ENCODE measurements at regions not wholly inside any gene's neighbourhood (a gene's known extent, or its start where the extent isn't known, plus 50 kb on each side); places are given as distances from the start of the nearest gene placed in this dataset.

- TF ChIP-seq CTCF (IDR thresholded peaks at IDR 0.05; ENCODE audit: insufficient read depth, low read depth, low read length, missing control alignments) = no peak
- no peak overlapping the region for H3K4me3 ChIP-seq (ENCODE audit: low read length)
- DNase-seq (ENCODE audit: low read depth) = no peak
These were observed 284.6 kb upstream of the ELAC2 start for GRCh38 chr17:13302419-13302818.

GRCh38 chr17:13297183-13297582 lies 279.4 kb upstream of the ELAC2 start:
- no peak for TF ChIP-seq CTCF (IDR thresholded peaks at IDR 0.05; ENCODE audit: insufficient read depth, low read depth, low read length, missing control alignments)
- no peak for DNase-seq (ENCODE audit: low read depth)
- no peak overlapping the region for H3K4me3 ChIP-seq (ENCODE audit: low read length)

GRCh38 chr17:13293421-13293820 lies 275.6 kb upstream of the ELAC2 start:
- no peak for TF ChIP-seq CTCF (IDR thresholded peaks at IDR 0.05; ENCODE audit: insufficient read depth, low read depth, low read length, missing control alignments)
- no peak for DNase-seq (ENCODE audit: low read depth)
- H3K4me3 ChIP-seq (ENCODE audit: low read length) = no peak overlapping the region

- DNase-seq (ENCODE audit: low read depth) = no peak
- TF ChIP-seq CTCF (IDR thresholded peaks at IDR 0.05; ENCODE audit: insufficient read depth, low read depth, low read length, missing control alignments) = no peak
These were observed 274.5 kb upstream of the ELAC2 start for GRCh38 chr17:13292291-13292690.

GRCh38 chr17:13288248-13288647 lies 270.4 kb upstream of the ELAC2 start:
- no peak for TF ChIP-seq CTCF (IDR thresholded peaks at IDR 0.05; ENCODE audit: insufficient read depth, low read depth, low read length, missing control alignments)

More at GRCh38 chr17:13292291-13292690, 274.5 kb upstream of the ELAC2 start:
- no peak overlapping the region for H3K4me3 ChIP-seq (ENCODE audit: low read length)

GRCh38 chr17:13287226-13287625 lies 269.4 kb upstream of the ELAC2 start:
- no peak for DNase-seq (ENCODE audit: low read depth)
- H3K4me3 ChIP-seq (ENCODE audit: low read length) = no peak overlapping the region
- TF ChIP-seq CTCF (IDR thresholded peaks at IDR 0.05; ENCODE audit: insufficient read depth, low read depth, low read length, missing control alignments) = no peak

More at GRCh38 chr17:13288248-13288647, 270.4 kb upstream of the ELAC2 start:
- no peak overlapping the region for H3K4me3 ChIP-seq (ENCODE audit: low read length)
- no peak for DNase-seq (ENCODE audit: low read depth)

GRCh38 chr17:13283606-13284005 lies 265.8 kb upstream of the ELAC2 start:
- H3K4me3 ChIP-seq (ENCODE audit: low read length) = no peak overlapping the region
- no peak for TF ChIP-seq CTCF (IDR thresholded peaks at IDR 0.05; ENCODE audit: insufficient read depth, low read depth, low read length, missing control alignments)
- DNase-seq (ENCODE audit: low read depth) = no peak
